ENCODE measurements at regions not wholly inside any gene's neighbourhood (a gene's known extent, or its start where the extent isn't known, plus 50 kb on each side); places are given as distances from the start of the nearest gene placed in this dataset.

- no peak overlapping the region for H3K4me2 ChIP-seq (ENCODE audit: insufficient read depth, low read length)
- H2AFZ ChIP-seq (ENCODE audit: low read depth, low read length): no peak overlapping the region
- H3K27me3 ChIP-seq (ENCODE audit: insufficient read depth, low read length, poor library complexity): no peaks in the 10 kb centered on the region
- H3K27ac ChIP-seq (ENCODE audit: low read length): no peak overlapping the region
- no peaks in the 10 kb centered on the region for H4K20me1 ChIP-seq (ENCODE audit: insufficient read depth, low read length)
- no peak overlapping the region for H3K4me3 ChIP-seq (ENCODE audit: low read depth in 1 of 2, low read length in 2 of 2)
- H3K4me1 ChIP-seq (ENCODE audit: insufficient read depth, low read length): no peaks in the 10 kb centered on the region
- DNase-seq: no peak
- no peaks in the 10 kb centered on the region for H3K9me3 ChIP-seq (ENCODE audit: insufficient read depth, low read length, severe bottlenecking)
- no peaks in the 10 kb centered on the region for H3K79me2 ChIP-seq (ENCODE audit: insufficient read depth, low read length)
- TF ChIP-seq EZH2 (IDR thresholded peaks at IDR 0.05; ENCODE audit: borderline replicate concordance, low read depth, low read length, severe bottlenecking) (no peak), CTCF (IDR thresholded peaks at IDR 0.05; ENCODE audit: borderline replicate concordance, extremely low read depth, low read length, poor library complexity, severe bottlenecking) (no peak)
- no peak for ATAC-seq (ENCODE audit: insufficient read depth, low read depth)
- no peak overlapping the region for H3K9ac ChIP-seq (ENCODE audit: low read depth, low read length)
- no peaks in the 10 kb centered on the region for H3K36me3 ChIP-seq (ENCODE audit: insufficient read depth, low read length)
Observed at GRCh38 chr7:25831062-25831691, 320.8 kb upstream of the NFE2L3 start.

- no peaks in the 10 kb centered on the region for H3K4me1 ChIP-seq (ENCODE audit: insufficient read depth, low read length)
- no peaks in the 10 kb centered on the region for H3K36me3 ChIP-seq (ENCODE audit: insufficient read depth, low read length)
- H3K4me3 ChIP-seq (ENCODE audit: low read depth in 1 of 2, low read length in 2 of 2): no peak overlapping the region
- no peak overlapping the region for H3K9ac ChIP-seq (ENCODE audit: low read depth, low read length)
- H3K27me3 ChIP-seq (ENCODE audit: insufficient read depth, low read length, poor library complexity): no peaks in the 10 kb centered on the region
- no peak overlapping the region for H3K27ac ChIP-seq (ENCODE audit: low read length)
- no peak overlapping the region for H3K4me2 ChIP-seq (ENCODE audit: insufficient read depth, low read length)
- no peak for ATAC-seq (ENCODE audit: insufficient read depth, low read depth)
- no peak for TF ChIP-seq EZH2 (IDR thresholded peaks at IDR 0.05; ENCODE audit: borderline replicate concordance, low read depth, low read length, severe bottlenecking)
- TF ChIP-seq CTCF (IDR thresholded peaks at IDR 0.05; ENCODE audit: borderline replicate concordance, extremely low read depth, low read length, poor library complexity, severe bottlenecking): no peak
- H3K79me2 ChIP-seq (ENCODE audit: insufficient read depth, low read length): no peaks in the 10 kb centered on the region
- DNase-seq: no peak
- H3K9me3 ChIP-seq (ENCODE audit: insufficient read depth, low read length, severe bottlenecking): no peaks in the 10 kb centered on the region
- H4K20me1 ChIP-seq (ENCODE audit: insufficient read depth, low read length): no peaks in the 10 kb centered on the region
- no peak overlapping the region for H2AFZ ChIP-seq (ENCODE audit: low read depth, low read length)
Observed at GRCh38 chr7:25831831-25832411, 320.1 kb upstream of the NFE2L3 start.

- DNase-seq (no peak), ATAC-seq (ENCODE audit: insufficient read depth, low read depth) (no peak)
- Histone ChIP-seq H3K9me3 (ENCODE audit: insufficient read depth, low read length, severe bottlenecking) (no peaks in the 10 kb centered on the region), H2AFZ (ENCODE audit: low read depth, low read length) (no peak overlapping the region), H3K79me2 (ENCODE audit: insufficient read depth, low read length) (no peaks in the 10 kb centered on the region), H4K20me1 (ENCODE audit: insufficient read depth, low read length) (no peaks in the 10 kb centered on the region), H3K27ac (ENCODE audit: low read length) (no peak overlapping the region), H3K36me3 (ENCODE audit: insufficient read depth, low read length) (no peaks in the 10 kb centered on the region), H3K4me3 (ENCODE audit: low read depth in 1 of 2, low read length in 2 of 2) (no peak overlapping the region), H3K4me1 (ENCODE audit: insufficient read depth, low read length) (no peaks in the 10 kb centered on the region), H3K27me3 (ENCODE audit: insufficient read depth, low read length, poor library complexity) (no peaks in the 10 kb centered on the region), H3K9ac (ENCODE audit: low read depth, low read length) (no peak overlapping the region), H3K4me2 (ENCODE audit: insufficient read depth, low read length) (no peak overlapping the region)
- TF ChIP-seq EZH2 (IDR thresholded peaks at IDR 0.05; ENCODE audit: borderline replicate concordance, low read depth, low read length, severe bottlenecking) (no peak), CTCF (IDR thresholded peaks at IDR 0.05; ENCODE audit: borderline replicate concordance, extremely low read depth, low read length, poor library complexity, severe bottlenecking) (no peak)
Observed at GRCh38 chr7:25832456-25832855, 319.5 kb upstream of the NFE2L3 start.
